ENCODE measurements at regions not wholly inside any gene's neighbourhood (a gene's known extent, or its start where the extent isn't known, plus 50 kb on each side); places are given as distances from the start of the nearest gene placed in this dataset.

DNA sequence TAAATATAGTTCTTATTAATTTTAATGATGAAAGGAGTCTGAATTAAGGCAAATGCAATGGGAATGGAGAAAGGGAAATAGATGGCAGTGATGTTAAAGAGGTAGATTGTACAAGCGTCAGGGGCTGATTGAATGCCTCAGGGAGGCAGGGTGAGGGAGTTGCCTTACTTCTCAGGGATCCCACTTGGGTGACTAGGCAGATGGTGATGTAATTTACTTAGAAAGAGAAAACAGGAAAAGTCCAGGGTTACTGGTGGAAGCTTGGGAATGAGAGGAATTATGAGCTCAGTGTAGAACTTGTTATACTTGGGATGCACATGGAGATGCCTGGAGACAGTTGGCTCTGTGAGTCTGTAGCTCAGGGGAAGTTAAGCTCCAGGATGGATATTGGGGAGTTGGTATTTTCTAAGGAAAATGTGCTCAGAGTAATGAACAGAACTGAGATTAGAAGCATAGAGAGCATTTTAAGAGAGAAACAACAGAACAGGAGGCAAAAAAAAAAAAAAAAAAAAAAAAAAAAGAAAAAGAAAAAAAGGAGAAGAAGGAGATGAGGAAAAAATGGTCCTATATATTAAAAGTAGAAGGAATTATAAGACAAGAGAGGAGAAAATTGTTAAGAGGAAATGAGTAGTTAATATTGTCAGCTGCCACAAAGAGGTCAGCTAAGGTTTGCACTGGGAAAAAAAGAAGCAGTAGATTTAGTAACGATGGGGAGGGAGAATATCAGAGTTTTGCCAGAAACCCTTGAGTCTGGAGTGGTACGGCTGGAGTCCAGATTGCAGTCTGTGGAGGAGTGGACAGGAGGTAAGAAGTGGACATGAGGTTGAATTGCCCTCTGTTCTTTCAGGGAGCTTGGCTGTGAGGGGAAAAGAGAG, 88.0 kb upstream of the ELL2 start:
- no peak for DNase-seq (ENCODE audit: extremely low read depth in 1 of 2, low read depth in 1 of 2)

- no peak for DNase-seq (ENCODE audit: extremely low read depth in 1 of 2, low read depth in 1 of 2)
These were observed 87.1 kb upstream of the ELL2 start for GRCh38 chr5:96048763-96049162.

DNA sequence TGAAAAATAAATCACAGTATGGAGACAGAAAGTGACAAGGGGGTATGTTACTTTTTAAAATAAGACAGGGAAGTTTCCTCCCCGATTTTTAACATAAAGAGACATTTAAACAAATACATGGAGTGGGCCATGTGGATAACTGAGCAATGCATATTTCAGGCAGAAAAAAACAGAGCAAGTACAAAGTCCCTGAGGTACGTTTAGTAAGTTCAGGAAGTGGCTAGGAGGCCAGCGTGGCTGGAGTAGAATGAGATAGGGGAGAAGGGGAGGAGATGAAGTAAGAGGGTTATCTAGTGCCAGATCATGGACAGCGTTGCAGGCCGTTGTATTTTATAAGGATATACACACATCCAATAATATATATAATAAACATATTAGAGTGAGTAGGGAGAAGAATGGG, 84.2 kb upstream of the ELL2 start:
- DNase-seq (ENCODE audit: extremely low read depth in 1 of 2, low read depth in 1 of 2): no peak

DNA sequence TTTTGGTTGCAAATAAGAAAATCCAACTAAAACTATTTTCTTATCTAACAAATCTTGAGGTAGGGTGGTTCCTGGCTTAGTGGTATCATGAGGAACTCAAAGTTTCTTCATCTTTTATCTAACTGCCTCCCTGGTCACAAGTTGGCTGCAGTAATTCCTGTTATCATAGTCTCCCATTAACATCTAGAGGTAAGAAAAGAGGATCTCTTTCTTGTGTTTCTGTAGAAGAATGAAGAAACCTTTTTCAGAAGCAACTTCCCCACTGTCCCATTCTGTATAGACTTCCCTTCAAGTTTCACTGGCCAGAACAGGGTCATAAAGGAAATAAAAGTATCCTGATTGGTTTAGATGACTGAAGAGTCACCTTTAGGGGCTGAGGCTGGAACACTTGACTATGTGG, 81.8 kb upstream of the ELL2 start:
- no peak for DNase-seq (ENCODE audit: extremely low read depth in 1 of 2, low read depth in 1 of 2)

DNA sequence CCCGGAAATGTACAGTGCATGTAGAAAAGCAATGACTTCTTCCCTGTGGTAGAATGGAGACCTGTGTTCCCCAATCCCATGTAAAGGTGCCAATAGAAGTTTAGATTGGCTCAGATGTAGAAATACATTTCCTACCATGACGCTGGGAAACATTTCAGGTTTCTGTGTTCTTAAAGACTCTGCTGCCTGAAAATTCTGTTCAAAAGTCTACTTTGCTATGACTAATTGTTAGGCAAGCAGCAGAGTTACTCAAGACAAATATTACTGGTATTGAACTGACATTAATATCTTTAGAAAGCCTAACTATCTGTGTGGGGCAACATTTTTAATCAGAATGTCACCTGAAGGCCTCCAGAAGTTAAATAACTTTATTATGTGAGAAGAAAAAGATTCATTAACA, 75.5 kb upstream of the ELL2 start:
- no peak for DNase-seq (ENCODE audit: extremely low read depth in 1 of 2, low read depth in 1 of 2)

DNA sequence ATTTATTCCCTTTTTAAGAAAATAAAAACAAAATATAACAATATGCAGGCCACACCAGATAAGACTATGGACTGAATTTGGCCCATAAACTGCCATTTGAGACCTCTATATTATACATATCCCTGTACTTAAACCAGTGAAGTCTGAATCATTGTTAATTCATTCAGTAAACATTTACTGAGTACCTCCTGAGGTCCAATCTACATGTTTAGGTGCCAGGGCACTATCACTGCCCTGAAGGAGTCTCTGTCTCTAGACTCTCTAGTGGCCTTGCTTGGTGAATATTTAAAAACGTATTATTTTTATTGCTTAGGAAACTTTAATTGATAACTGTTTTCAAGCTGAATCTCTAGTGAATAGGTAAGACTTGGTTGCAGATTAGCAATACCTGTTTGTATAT, 74.7 kb upstream of the ELL2 start:
- DNase-seq (ENCODE audit: extremely low read depth in 1 of 2, low read depth in 1 of 2): no peak

GRCh38 chr5:96035796-96036195, 74.1 kb upstream of the ELL2 start:
- no peak for DNase-seq (ENCODE audit: extremely low read depth in 1 of 2, low read depth in 1 of 2)

DNA sequence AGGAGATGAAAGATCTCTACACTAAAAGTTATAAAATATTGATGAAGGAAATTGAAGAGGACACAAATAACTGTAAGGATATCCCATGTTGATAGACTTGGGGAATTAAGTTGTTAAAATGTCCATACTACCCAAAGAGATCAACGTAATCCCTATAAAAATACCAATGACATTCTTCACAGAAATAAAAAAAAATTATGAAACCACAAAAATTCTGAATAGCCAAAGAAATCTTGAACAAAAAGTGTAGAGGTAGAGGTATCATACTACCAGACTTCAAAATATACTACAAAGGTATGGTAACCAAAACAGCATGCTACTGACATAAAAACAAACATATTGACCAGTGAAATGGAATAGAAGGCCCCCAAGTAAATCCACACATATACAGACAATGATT, 71.5 kb upstream of the ELL2 start:
- no peak for DNase-seq (ENCODE audit: extremely low read depth in 1 of 2, low read depth in 1 of 2)

- no peak for DNase-seq (ENCODE audit: extremely low read depth in 1 of 2, low read depth in 1 of 2)
These were observed 70.2 kb upstream of the ELL2 start for GRCh38 chr5:96031811-96032261.

- DNase-seq (ENCODE audit: extremely low read depth in 1 of 2, low read depth in 1 of 2): no peak
These were observed 69.5 kb upstream of the ELL2 start for GRCh38 chr5:96031180-96031579.

- DNase-seq (ENCODE audit: extremely low read depth in 1 of 2, low read depth in 1 of 2): no peak
These were observed 64.9 kb upstream of the ELL2 start for GRCh38 chr5:96026406-96027041.

DNA sequence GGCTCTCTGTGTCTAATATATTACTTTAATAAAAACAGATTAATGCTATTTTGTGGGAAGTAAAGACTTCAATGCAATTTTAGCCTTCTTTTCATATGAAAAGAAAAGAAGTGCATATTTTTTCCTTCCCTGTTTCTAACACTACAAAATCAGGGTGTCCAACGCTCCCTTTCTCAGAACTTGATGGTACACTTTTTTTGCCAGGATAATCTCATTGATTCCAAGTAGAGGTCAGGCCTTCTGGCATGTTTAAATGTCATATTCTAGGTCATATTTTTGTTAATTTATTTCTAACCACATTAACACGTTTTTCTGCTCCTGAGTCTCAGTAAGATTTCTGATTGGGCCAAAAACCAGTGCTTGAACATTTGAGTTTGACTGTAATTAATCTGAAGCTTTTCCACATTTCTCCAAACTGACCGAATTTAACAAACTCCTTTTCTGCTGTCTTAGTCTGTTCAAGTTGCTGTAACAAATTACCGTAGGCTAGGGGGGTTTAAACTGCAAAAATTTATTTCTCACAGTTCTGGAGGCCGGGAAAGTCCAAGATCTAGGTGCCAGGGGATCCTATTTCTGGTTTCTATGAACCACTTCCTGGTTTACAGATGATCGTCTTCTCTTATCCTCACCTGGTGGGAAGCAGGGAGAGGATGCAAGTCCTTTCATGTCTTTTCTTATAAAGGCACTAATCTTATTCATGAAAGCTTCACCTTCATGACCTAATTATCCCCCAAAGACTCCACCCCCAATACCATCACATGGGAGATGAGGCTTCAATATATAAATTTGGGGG, 63.2 kb upstream of the ELL2 start:
- DNase-seq (ENCODE audit: extremely low read depth in 1 of 2, low read depth in 1 of 2): no peak

GRCh38 chr5:96023518-96023917, 61.9 kb upstream of the ELL2 start:
- no peak for DNase-seq (ENCODE audit: extremely low read depth in 1 of 2, low read depth in 1 of 2)

DNA sequence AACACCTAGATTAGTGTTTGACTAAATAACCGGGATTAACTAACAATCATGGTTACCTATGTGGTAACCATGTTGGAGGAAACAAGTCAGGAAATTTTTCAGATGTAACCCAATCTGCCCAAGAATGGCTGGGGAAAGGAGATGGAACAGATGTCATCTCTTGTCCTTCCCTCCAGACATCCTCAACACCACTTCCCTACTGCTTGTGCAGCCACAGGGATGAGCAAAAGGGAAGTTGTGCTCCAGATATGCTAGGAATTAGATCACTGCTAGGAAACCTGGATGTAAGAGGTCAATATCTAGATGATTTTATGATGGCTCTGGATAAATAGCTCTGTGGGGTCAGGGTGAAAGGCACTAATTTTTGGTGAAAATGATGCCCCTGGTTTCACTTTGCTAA, 61.3 kb upstream of the ELL2 start:
- DNase-seq (ENCODE audit: extremely low read depth in 1 of 2, low read depth in 1 of 2): no peak

- no peak for DNase-seq (ENCODE audit: extremely low read depth in 1 of 2, low read depth in 1 of 2)
These were observed 56.3 kb upstream of the ELL2 start for GRCh38 chr5:96017951-96018350.

DNA sequence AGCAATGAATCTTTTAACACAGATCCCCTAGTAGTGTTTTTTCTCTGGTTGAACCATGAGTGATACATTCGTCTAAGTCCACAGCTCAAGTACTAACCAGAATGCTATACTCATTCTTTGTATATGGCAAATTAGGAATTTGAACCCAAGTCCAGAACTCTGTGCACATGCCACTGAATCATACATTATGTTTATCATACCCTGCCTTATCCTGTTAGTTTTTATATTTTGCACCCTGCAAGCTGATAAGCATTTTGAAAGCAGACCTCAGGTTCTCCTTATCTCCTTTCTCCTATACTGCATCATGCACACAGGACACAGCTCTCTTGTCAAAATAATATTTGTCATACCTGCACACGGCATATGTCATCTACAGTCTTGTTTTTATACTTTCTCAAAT, 54.6 kb upstream of the ELL2 start:
- DNase-seq (ENCODE audit: extremely low read depth in 1 of 2, low read depth in 1 of 2): no peak

- no peak for DNase-seq (ENCODE audit: extremely low read depth in 1 of 2, low read depth in 1 of 2)
These were observed 54.1 kb upstream of the ELL2 start for GRCh38 chr5:96015709-96016108.

GRCh38 chr5:96014395-96014794, 52.7 kb upstream of the ELL2 start:
- no peak for DNase-seq (ENCODE audit: extremely low read depth in 1 of 2, low read depth in 1 of 2)

GRCh38 chr5:96013254-96013653, 51.6 kb upstream of the ELL2 start:
- DNase-seq (ENCODE audit: extremely low read depth in 1 of 2, low read depth in 1 of 2): no peak

DNA sequence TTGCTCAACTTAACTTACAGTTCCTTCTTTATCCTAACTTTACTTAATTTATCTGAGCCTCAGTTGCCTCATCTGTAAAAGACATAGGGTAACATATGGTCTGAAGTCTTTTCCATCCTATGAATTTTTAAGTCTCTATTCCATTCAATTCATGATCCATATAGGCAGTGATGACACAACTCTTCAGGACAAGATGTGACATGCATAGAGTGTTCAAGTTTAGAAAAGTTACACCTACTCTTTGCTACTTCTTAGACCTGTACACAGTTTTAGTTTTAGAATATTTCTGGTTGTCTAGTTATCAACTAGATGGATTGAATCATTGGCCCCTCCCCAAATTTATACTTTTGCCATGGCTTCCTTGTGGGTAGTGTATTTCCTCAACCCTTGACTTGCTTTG, 50.7 kb upstream of the ELL2 start:
- no peak for DNase-seq (ENCODE audit: extremely low read depth in 1 of 2, low read depth in 1 of 2)
